BE2C (cell line): ENCODE measurements at regions not wholly inside any gene's neighbourhood (a gene's known extent, or its start where the extent isn't known, plus 50 kb on each side); places are given as distances from the start of the nearest gene placed in this dataset.

ENCODE experiments used
- DNase-seq: peaks from one replicate; pipeline ENCODE4 v3.0.0-alpha.2; 2020
- H3K27me3 ChIP-seq: fragments of 250-450 bp; sonication (Bioruptor Pico); 2 replicates; pipeline ENCODE4 v1.5.1; 2020; ENCODE audit warnings: mild to moderate bottlenecking
- H3K36me3 ChIP-seq: fragments of 250-450 bp; sonication (Bioruptor Pico); 2 replicates; pipeline ENCODE4 v1.5.1; 2020; ENCODE audit warnings: mild to moderate bottlenecking
- H3K4me1 ChIP-seq: fragments of 250-450 bp; sonication (Bioruptor Pico); 2 replicates; pipeline ENCODE4 v1.5.1; 2020
- H3K4me3 ChIP-seq: 2 replicates; pipeline ENCODE4 v1.5.1; 2011; ENCODE audit warnings: low read depth, low read length
- H3K9me3 ChIP-seq: fragments of 250-450 bp; sonication (Bioruptor Pico); 2 replicates; pipeline ENCODE4 v1.5.1; 2020
- TF ChIP-seq, protein P1 (sequence below): IDR thresholded peaks from 2 replicates; pipeline ENCODE4 v1.5.1; 2012; ENCODE audit warnings: mild to moderate bottlenecking, low read depth, low read length

DNA sequence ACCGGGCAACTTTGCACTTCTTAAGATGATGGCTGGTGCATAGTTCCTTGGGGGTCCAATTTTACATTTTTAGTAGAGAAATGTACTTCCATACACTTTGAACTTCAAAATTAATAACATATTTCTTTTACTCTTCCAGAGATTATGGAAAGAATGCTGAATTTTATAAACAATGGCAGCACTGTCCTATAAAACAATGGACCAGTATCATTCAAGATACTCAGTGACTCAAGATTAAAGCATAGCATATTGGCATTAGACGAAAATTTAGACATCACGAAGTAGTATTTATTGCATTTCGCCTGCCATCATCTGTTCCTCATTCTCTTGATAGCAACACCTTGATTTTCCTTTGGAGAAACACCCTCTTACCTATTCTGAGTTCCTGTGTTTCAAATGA, 118.3 kb upstream of the ATF7IP start:
- TF ChIP-seq, protein P1, sequence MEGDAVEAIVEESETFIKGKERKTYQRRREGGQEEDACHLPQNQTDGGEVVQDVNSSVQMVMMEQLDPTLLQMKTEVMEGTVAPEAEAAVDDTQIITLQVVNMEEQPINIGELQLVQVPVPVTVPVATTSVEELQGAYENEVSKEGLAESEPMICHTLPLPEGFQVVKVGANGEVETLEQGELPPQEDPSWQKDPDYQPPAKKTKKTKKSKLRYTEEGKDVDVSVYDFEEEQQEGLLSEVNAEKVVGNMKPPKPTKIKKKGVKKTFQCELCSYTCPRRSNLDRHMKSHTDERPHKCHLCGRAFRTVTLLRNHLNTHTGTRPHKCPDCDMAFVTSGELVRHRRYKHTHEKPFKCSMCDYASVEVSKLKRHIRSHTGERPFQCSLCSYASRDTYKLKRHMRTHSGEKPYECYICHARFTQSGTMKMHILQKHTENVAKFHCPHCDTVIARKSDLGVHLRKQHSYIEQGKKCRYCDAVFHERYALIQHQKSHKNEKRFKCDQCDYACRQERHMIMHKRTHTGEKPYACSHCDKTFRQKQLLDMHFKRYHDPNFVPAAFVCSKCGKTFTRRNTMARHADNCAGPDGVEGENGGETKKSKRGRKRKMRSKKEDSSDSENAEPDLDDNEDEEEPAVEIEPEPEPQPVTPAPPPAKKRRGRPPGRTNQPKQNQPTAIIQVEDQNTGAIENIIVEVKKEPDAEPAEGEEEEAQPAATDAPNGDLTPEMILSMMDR = no peak
- H3K4me1 ChIP-seq = no peaks in the 10 kb centered on the region
- no peak for DNase-seq
- H3K9me3 ChIP-seq = peaks cover 3% of the 10 kb centered on the region; the same call in 1 of the 2 replicates
- H3K4me3 ChIP-seq = no peak overlapping the region
- no peaks in the 10 kb centered on the region for H3K36me3 ChIP-seq
- no peaks in the 10 kb centered on the region for H3K27me3 ChIP-seq

DNA sequence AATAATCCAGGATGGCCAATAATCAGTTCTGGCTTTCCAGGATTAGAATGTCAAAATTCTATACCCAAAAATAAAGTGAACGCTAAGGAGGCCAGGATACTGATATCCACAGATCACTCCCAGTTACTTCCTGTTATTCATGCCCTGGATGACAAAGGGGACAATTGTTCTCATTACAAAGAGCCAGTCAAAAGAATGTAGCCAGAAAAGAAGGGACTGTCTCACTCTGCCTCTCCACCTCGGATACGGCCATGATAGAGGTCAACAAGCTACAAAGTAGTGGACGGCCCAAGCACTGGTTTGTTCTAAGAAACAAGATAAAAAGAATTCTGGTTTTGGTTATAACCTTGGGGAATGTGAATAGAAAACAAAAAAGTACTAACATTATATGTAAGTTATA, 116.1 kb upstream of the ATF7IP start:
- H3K27me3 ChIP-seq = no peaks in the 10 kb centered on the region
- H3K4me1 ChIP-seq = no peaks in the 10 kb centered on the region
- H3K4me3 ChIP-seq = no peak overlapping the region
- no peak for DNase-seq
- no peaks in the 10 kb centered on the region for H3K36me3 ChIP-seq
- TF ChIP-seq, protein P1 = no peak
- H3K9me3 ChIP-seq = peaks cover 3% of the 10 kb centered on the region; the same call in 1 of the 2 replicates

DNA sequence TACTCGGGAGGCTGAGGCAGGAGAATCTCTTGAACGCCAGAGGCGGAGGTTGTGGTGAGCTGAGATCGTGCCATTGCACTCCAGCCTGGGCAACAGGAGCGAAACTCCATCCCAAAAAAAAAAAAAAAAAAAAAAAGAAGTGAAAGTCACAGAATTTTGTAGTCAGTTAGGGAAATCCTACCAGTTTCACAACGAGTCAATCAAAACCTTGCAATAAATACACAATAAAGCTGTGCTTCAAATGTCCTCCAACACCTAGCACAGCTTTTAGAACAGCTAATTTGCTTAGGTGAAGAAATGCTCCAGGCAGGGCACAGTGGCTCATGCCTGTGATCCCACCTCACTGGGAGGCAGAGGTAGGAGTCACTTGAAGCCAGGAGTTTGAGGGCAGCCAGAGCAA, 112.8 kb upstream of the ATF7IP start:
- peaks cover 5% of the 10 kb centered on the region; the same call in 1 of the 2 replicates for H3K4me1 ChIP-seq
- no peak overlapping the region for H3K4me3 ChIP-seq
- TF ChIP-seq, protein P1 = no peak
- H3K9me3 ChIP-seq = peaks cover 3% of the 10 kb centered on the region; the same call in 1 of the 2 replicates
- H3K36me3 ChIP-seq = no peaks in the 10 kb centered on the region
- no peaks in the 10 kb centered on the region for H3K27me3 ChIP-seq
- DNase-seq = no peak

DNA sequence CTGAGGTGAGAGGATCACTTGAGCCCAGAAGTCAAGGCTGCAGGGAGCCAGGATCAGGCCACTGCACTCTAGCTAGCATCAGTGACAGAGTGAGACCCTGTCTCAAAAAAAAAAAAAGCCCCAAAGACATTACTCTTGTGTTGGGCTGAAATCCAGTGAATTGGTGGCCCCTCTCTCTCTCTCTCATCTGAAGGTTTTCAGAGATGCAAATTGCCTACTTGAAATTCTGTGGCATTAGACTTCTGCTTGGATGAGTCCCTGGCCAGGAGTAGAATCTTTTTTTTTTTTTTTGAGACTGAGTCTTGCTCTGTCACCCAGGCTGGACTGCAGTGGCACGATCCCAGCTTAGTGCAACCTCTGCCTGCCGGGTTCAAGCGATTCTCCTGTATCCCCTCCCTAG, 112.0 kb upstream of the ATF7IP start:
- peaks cover 11% of the 10 kb centered on the region for H3K4me1 ChIP-seq
- H3K36me3 ChIP-seq = no peaks in the 10 kb centered on the region
- H3K27me3 ChIP-seq = no peaks in the 10 kb centered on the region
- H3K4me3 ChIP-seq = no peak overlapping the region
- H3K9me3 ChIP-seq = 0 out of 2 replicates have a peak, but pooled peaks cover 3% of the 10 kb centered on the region
- TF ChIP-seq, protein P1 = no peak
- DNase-seq = no peak

DNA sequence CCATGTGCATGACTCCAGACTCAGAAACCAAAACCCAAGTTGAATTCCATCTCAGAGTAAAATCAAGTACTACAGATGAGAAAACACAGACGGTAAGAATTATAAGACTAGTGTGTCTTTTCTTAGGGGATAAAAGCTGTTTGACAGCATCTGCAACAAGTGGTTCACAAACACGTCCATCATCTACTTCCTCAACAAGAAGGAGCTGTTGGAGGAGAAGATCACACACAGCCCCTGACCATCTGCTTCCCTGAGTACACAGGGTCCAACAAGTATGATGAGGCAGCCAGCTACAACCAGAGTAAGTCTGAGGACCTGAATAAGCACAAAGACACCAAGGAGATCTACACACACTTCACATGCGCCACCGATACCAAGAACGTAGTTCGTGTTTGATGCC, 110.7 kb upstream of the ATF7IP start:
- TF ChIP-seq, protein P1 = no peak
- no peak overlapping the region for H3K4me3 ChIP-seq
- no peaks in the 10 kb centered on the region for H3K36me3 ChIP-seq
- no peaks in the 10 kb centered on the region for H3K9me3 ChIP-seq
- H3K4me1 ChIP-seq = peaks cover 15% of the 10 kb centered on the region
- no peak for DNase-seq
- H3K27me3 ChIP-seq = no peaks in the 10 kb centered on the region

DNA sequence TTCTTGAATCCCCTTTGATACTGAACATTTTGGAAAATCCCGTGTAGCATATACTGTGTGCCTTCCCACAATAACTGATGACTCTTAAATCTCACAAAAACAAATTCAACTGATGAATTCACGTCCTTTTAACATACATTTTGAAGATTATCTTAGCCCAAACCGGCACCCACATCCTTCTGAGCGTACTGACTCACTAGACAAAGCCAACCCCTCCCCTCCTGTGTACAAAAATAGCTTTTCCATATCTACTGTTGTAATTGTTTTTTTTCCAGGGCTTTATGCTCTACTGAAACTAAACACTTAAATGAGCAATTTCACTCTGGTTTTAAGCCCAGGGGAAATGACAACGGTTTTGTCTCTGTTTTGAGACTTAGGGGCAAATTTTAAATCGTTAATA, 109.4 kb upstream of the ATF7IP start:
- Histone ChIP-seq H3K9me3 (no peaks in the 10 kb centered on the region), H3K36me3 (no peaks in the 10 kb centered on the region), H3K4me3 (no peak overlapping the region), H3K27me3 (no peaks in the 10 kb centered on the region), H3K4me1 (peaks cover 15% of the 10 kb centered on the region)
- no peak for DNase-seq
- TF ChIP-seq, protein P1 = no peak
